ENCODE measurements at regions not wholly inside any gene's neighbourhood (a gene's known extent, or its start where the extent isn't known, plus 50 kb on each side); places are given as distances from the start of the nearest gene placed in this dataset.

DNA sequence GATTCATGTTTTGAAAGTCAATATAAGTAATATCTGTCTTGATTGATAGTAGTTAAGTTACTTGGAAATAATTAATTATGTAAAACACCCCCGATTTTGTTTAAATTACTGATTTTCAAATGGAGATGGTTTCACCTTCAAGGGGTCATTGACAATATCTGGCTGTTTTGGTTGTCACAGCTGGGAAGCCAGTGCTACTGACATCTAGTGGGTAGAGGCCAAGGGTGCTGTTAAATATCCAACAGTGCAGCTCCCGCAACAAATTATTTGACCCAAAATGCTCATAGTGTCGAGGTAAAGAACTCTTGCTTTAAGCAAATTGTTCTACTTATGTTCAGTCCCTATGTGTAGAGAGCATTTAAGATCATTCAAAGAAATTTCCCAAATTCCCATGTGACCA lies 50.6 kb upstream of the PCDH20 start:
- DNase-seq, result no peak

All from nucleus accumbens (tissue), 56 donors.